GM18867 (cell line): ENCODE measurements at regions not wholly inside any gene's neighbourhood (a gene's known extent, or its start where the extent isn't known, plus 50 kb on each side); places are given as distances from the start of the nearest gene placed in this dataset.

ENCODE experiments used
- ATAC-seq: cut with Tn5 transposase; IDR thresholded peaks from one replicate; pipeline ENCODE4 v1.9.1; 2021; ENCODE audit warnings: mild to moderate bottlenecking, moderate library complexity; ENCODE audit not compliant: unreplicated experiment

DNA sequence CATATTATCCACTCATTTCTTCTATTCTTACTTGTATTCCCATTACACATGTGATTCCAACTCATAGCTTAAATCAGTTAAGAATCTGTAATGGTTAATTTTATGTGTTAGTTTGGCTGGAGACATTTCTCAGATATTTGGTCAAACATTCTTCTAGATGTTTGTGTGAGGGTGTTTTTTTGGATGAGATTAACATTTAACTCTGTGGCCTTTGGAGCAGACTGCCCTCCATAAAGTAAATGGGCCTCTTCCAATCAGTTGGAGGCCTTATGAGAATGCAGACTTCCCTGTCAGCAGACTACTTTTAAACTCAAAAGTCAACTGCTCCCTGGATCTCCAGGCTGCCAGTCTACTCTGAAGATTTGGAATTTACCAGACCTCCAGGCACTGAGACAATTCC lies 976.8 kb upstream of the ACVR2A start:
- ATAC-seq = no peak

DNA sequence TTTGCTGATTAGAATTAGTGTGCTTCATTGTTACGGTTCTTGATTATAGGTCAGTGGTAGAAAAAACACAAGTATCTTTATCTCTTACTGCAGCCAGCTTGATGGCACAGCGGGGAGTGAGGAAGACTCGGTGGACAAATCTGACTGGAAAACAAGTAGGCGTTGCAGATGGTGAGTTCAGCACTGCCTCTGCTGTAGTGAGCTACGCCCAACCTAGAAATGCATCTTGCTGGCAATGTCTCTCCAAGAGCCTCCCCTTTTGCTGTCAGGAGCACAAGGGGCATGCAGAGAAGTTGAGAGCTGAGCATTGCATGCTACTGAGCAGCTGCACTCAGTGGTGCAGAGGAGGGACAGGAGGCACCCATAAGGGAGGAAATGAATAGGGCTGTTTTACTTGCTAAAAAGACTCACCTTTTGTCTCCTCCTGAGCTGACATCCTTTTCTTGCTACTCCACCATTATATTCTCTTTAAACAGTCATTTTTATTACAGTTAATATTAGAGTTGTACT lies 977.3 kb upstream of the ACVR2A start:
- no peak for ATAC-seq

DNA sequence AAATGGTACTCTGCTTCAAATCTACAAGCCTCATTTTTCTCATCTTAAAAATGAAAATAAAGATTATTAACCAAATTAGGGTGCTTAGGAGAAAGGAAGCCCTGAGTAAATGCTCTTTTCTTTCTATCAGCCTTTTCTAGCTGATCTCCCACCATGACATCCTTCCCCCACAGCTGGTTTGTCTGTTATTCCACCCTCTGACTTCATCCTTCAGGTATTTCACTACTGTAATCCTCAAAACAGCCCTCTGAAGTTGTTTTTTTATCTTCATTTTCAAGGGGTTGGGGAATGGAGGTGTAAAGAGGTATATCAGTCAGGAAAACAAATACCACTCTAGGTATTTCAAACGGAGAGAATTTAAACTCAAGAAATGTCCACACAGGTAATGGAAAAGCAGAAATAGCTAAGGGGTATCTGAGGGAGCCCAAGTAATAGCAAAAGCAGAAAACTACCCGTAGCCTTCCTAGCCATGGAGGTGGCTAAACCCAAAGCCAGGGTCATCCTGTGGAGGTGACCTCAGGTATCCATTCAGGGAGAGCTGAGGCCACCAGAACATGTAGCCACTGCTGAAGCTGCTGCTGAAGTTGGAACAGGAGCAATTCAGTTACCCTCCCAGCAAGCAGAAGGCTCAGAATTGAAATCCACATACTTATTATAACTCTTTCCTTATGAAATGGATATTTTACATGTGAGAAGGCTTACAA lies 990.9 kb upstream of the ACVR2A start:
- ATAC-seq = no peak

DNA sequence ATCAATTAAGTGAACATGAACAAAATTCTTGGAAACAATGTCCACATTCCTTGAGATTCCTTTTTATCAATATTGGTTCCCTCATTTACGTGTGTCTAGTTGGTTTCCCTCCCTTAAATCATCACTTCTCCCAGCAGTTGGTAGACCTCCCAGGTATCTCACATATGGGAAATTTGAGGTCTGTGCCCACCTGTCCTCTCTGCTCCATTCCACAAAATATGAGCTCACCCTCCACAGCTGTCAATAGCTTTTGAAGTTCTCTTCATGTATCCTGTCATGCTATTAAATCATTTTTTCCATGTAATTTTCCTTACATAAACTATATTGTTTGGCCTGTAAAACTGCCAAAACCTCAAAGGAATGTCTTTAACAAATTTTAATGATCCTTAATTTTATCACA lies 992.2 kb upstream of the ACVR2A start:
- ATAC-seq = no peak

DNA sequence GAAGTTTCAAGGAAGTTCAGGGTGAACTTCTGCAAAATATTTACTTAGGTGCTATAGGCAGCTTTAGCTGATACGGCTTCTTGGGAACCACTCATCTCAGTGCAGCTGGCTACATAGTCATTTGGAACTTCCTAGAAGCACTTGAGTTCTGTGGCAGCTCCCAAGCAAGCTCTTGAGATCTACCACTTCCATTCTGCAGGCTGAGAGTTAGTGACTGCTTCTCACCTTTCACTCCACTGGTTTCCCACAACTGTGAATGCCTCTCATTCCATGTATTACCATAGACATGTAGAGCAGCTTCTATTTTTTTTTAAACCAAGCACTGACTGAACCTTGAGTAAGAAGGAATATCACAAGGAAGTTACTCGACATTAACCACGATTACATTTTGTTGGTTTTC lies 994.1 kb upstream of the ACVR2A start:
- no peak for ATAC-seq

DNA sequence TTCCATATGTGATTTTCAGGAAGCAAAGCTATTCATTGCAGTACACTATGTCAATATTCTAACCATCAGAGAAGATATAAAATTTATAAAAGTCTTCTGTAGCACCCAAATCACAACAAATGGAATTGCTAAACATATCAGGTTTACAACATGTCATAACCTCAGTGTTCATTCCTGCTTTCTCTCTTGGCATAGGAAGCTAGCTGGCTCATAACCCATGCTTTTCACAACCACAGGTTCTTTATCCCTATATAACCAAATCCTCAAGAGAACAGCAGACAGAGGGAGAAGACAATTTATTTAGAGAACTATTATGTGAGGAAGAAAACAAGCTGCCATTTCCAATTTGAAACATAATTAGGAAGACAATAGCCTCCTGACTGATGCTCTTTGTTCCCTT lies 997.0 kb upstream of the ACVR2A start:
- ATAC-seq = no peak

DNA sequence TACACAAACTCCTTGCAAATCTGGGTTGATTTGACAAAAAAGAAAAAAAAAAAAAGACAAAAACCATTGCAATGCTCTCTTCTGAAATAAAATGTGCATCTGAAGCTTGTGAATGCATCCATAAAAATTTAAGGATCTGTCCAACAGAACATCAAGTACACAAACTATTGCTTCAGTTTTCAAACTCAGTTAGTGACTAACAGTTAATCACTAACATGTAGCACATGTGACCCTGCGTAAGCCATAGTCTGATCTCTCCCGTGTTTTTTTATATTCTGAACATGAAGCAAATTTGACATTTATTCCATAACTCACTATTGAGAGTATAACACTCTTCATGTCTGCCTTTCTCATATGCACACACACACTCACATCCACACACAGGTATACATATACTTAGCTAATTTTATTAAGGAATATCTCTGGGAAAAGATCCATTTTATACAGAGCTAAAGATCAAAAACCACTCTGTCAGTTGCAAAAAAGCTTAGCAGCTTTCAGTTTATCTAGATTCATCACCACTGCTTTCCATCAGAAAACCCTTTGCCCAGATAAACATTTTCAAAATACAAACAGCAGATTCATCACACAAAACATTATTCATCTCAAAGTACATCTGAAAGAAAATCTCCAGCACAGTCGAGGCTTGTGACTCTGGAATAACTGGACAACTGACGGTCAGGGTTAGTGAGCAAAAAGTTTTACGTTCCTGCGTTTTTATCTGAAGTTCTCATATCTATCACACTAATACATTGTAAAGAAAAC lies 1000.4 kb upstream of the ACVR2A start:
- no peak for ATAC-seq

DNA sequence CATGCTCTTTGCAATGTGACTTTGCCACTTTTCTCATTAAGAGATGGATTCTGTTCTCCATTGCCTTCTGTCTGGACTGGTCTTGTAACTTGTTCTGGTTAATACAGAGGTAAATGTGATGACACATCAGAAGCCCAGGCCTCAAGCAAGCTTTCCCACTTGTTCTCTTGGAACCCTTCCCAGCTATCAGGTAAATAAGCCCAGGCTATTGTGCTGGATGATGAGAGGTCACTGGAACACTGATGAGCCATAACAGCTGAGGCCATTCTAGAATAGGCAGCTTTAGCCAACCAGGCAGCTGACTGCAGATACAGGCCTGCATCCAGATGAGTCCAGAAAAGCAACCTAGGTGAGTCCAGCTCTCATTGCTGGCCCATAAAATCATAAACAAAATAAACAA lies 1007.0 kb upstream of the ACVR2A start:
- no peak for ATAC-seq

DNA sequence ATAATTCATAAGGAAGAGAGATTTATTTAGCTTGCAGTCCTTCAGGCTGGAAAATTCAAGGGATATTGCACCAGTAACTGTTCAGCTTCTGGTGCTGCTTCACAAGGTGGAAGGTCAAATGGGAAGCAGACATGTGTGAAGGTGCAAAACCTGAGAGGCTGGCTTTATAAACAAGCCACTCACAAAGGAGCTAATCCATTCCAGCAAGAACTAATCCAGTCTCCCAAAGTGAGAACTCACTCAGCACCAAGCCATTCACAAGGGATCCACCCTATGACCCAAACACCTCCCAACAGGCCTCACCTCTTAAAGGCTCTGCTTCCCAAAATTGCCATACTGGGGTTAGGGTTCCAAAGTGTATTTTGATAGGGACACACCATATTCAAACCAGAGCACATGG lies 1018.4 kb upstream of the ACVR2A start:
- ATAC-seq = no peak

DNA sequence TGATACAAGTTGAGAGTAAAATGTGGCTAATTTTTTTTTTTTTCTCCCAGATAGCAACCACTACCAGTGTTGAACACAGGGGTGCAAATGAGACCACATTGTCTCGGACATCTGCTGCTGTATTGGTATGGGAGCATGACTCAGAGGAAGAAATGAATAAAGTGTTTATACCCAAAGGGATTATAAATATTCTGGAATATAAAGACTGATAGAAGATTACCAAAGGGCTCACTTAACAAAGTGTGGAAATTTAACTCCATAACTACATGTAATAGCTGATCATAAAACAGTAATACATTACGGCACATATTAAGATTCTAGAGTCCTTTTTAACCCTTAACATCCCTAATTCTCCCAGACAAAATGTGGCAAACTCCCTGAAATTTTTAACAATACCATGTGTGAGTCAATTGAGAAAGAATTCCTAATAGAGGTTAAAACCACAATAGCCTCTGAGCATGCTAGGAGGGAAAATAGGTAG lies 1023.0 kb upstream of the ACVR2A start:
- no peak for ATAC-seq

DNA sequence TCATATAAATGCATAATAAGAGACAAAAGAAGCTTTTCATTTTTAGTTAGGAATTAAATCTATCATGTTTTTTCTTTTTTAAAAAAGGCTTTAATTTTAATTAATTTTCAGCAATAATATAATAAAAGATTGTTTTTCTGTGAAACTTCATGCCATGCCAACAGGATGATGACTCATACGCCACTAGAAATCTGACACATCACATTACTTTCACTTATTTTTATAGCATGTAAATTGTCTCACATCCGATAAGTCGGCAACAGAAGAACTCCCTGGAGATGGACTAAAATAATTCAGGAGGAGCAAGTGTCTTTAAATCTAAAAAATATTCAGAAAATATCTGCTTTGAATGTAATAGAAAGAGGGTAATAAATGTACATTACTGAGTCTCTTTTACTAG lies 1024.2 kb upstream of the ACVR2A start:
- no peak for ATAC-seq

DNA sequence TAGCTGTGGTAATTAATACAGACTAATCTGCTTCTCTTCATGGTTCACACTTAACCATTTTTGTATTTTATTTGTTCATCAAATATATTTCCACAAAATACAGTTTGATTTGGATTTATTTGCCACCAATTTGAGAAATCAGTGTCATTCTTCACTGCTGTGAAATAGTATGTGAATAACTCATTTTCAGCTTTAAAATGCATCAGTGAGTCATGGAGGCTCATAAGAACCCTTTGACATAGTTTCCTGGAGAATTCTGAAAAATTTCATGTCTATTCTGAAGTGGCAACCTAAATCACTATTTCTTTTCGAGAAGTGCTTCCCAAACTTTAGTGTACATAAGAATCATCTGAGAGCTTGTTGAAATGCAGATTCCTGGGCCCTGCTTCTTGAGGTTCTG lies 1026.7 kb upstream of the ACVR2A start:
- no peak for ATAC-seq

DNA sequence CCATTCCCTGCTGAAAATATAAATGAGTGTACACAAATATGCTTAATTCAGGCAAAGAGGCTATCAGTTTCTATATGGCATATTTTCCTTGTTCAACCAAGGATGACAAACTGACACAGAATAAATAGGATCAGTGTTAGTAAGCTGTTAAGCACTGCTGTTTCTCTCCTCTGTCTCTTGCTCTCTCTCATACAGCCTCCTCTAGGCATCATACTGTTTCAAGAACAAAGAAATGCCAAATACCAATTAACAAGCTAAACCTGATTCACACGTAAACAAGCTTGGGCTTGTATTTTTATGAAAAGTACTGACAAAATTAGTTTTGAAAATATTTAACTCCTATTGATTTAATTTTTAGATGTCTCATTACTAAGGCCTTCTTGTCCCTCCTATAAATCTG lies 1027.2 kb upstream of the ACVR2A start:
- no peak for ATAC-seq

DNA sequence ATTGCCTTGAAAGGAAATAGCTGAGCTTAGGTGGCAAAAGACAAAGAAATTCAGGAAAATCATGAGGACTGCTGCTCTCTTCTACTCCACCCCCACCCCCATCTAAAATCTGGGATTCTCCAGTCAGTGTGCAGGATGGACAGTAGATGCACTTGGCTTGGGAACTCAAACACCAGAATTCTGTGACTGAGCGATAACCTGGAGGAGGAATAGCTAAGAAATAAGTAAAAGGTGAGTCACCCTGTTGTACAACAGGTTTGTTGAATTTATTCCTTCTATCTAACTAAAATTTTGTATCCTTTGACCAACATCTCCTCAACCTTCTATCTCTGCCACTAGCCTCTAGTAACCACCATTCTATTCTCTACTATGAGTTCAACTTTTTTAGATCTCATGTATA lies 1029.9 kb upstream of the ACVR2A start:
- ATAC-seq = no peak

DNA sequence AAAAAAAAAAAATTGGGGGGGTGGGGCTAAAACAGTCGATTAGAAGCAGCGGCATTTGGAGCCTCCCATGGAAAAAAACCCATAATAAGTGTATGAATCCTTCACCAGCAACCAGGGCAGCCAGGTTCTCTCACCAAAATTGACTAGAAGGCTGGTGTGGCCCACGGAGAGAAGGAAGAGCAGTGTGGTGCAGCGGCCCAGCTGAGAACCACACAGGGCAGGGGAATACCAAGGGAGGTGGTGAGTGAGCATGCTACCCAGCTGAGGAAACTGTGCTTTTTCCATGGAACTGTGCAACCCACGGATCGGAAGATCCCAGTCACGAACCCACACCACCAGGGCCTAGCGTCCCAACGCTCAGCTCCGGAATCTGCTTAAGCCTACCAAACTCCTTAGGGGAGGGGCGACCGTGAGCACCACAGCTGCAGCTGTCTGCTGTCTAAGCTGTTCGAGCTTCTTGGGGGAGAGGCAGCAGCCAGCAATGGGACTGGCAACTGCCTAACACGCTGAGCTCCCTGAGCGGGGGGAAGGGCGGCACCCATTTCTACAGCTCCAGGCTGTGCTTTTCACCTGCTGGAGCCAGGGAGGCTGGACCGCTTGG lies 1037.2 kb upstream of the ACVR2A start:
- ATAC-seq = no peak

DNA sequence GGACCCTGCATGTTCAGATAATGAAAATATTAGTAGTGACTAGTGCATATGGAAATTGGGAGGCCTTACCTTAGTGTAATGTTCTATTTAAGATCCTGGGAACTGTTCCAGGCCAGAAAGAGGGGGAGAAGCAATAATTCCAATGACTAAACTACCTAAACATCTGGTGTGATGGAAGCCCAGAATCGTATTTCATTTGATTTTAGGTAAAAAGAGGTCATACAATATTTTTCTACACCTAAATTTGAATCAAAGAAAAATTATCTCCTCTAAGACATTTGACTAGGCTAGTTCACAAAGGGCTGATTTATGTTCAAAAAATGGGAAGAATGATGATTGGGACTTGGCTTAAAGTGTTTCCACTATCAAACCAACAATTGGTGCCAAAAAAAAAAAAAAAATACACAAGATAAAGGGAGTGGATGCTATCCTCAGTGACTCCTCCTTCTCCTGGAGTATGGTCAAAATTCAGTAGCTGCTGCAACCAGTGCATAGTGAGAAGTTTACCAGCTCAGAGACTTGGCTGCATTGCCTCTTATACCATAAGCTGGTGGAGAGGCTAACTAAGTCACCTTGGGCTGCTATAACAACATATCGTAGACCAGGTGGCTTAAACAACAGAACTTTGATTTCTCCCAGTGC lies 1038.3 kb upstream of the ACVR2A start:
- no peak for ATAC-seq

DNA sequence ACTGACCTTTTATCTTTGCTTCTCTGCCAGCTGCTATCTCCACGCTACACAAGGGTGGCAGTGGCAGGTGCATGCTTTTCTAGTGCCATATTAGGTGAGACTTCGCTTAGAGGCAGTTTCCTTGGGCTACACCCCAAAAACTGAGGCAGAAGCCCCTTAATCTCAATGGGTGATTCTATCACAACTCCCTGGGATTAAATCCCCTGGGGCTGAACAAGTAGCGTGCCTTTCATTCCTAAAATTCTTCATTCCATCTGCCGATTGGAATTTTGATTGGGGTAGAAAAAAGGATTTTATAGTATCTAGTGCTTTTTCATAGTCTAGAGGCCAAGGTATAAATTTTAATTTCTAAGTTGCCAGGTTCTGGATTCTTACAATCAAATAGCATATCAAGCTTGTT lies 1040.5 kb upstream of the ACVR2A start:
- ATAC-seq = no peak

DNA sequence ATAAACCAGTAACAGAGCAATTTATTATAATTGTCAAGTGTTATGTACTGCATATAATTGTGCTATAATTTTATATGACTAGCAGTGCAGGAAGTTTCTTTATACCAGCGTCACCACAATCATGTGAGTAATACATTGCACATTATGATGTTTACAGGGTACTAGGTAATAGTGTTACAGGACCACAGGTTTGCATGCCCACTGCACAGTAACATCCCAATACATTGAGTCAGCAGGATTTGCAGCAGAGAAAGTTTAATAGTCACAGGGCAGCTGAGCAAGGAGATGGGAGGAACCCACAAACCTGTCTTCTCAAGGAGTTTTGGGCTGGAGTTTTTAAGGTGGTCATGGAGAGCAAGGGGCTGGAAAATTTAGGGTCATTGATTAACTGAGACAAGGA lies 1042.9 kb upstream of the ACVR2A start:
- no peak for ATAC-seq

DNA sequence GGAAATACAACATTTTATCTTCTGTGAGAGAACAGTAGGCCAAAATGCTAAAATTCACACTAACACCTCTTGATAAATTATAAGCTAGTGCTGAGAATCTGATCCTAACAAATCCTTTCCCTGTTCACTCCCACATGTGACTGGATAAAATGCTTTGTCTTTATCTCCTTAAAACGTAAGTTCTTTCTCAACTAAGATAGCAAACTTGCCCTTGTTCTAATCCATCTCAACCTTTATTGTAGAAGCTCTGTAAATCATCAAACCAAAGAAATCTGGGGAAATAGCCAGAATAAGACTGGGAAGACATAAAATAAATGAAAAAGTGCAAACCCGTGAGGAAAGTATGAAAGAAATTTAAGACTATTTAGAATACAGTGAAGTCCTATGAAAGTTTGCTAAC lies 1058.4 kb upstream of the ACVR2A start:
- ATAC-seq = no peak

DNA sequence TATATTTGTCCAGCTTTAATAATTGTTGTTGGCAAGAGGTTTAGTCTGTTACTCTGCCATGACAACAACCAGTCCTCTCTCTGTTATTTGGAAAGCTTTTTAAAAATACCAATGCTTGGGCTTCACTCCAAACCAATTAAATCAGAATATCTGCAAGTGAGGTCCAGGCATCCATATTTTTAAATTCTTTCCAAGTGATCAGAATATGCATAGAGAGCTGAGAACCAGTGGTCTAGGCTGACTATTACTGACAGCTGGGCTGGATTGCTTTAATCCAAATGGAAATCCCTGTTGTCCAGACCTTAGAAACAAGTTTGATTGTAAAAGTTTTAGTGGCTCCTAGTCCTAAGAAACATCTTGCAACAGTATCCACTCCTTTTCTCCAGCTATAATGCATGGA lies 1059.7 kb upstream of the ACVR2A start:
- ATAC-seq = no peak

DNA sequence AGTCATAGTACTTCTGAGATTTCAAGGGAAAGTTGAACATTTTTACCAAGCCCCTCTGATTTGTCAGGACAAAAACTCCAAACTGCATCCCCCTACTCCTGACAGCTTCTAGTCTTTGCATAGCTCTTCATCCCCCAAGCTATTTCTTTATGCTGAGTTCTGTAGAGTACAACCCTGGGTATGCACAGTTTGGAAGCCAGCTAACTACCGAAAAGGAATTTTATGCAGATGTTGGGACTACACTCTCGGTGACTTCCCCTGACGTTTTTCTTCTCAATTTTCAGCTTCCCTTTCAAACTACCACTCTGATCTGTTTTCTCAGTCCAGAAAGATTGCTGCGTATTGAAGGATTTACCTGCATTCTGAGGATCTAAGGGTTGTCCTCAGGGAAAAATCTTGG lies 1060.2 kb upstream of the ACVR2A start:
- ATAC-seq = no peak

DNA sequence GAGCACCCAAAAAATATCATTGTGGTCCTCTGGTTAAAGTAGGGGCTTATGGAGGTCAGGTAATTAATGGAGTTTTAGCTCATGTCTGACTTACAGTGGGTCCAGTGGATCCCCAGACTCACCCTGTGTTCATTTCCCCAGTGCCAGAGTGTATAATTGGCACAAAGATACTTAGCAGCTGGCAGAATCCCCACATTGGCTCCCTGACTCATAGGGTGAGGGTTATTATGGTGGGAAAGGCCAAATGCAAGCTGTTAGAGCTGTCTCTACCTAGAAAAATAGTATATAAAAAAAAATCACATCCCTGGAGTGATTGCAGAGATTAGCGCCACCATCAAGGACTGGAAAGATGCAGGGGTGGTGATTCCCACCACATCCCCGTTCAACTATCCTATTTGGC lies 1067.6 kb upstream of the ACVR2A start:
- no peak for ATAC-seq
